ENCODE measurements at regions not wholly inside any gene's neighbourhood (a gene's known extent, or its start where the extent isn't known, plus 50 kb on each side); places are given as distances from the start of the nearest gene placed in this dataset.

- TF ChIP-seq CTCF (IDR thresholded peaks at IDR 0.05) (no peak), POLR2A (IDR thresholded peaks at IDR 0.05) (no peak), POLR2AphosphoS5 (IDR thresholded peaks at IDR 0.05) (no peak)
Observed at GRCh38 chr16:52843381-52843780, 209.3 kb downstream of the CHD9NB start.
